Chondrocyte (in vitro differentiated cells): ENCODE measurements at regions not wholly inside any gene's neighbourhood (a gene's known extent, or its start where the extent isn't known, plus 50 kb on each side); places are given as distances from the start of the nearest gene placed in this dataset.

ENCODE experiments used
- DNase-seq: peaks from one replicate; pipeline ENCODE4 v3.0.0; 2021; ENCODE audit warnings: mixed read lengths, low spot score
- H3K27ac Mint-ChIP-seq: one replicate; pipeline ENCODE4 v1.8.0; 2021; ENCODE audit warnings: mild to moderate bottlenecking, moderate library complexity, mixed read lengths; ENCODE audit not compliant: unreplicated experiment
- H3K27me3 Mint-ChIP-seq: 2 replicates; pipeline ENCODE4 v1.8.0; 2021; ENCODE audit warnings: low read depth, mixed read lengths
- H3K36me3 Mint-ChIP-seq: 2 replicates; pipeline ENCODE4 v1.8.0; 2021; ENCODE audit warnings: low read depth, mixed read lengths
- H3K4me1 Mint-ChIP-seq: 2 replicates; pipeline ENCODE4 v1.8.0; 2021; ENCODE audit warnings: low read depth, mild to moderate bottlenecking, mixed read lengths
- H3K4me3 Mint-ChIP-seq: one replicate; pipeline ENCODE4 v1.8.0; 2021; ENCODE audit warnings: mild to moderate bottlenecking, moderate library complexity, mixed read lengths; ENCODE audit not compliant: unreplicated experiment
- H3K9me3 Mint-ChIP-seq: 2 replicates; pipeline ENCODE4 v1.8.0; 2021; ENCODE audit warnings: low read depth, mixed read lengths
- TF ChIP-seq, protein P1 (sequence below): fragments of 200-600 bp; sonication (generic); IDR thresholded peaks from 2 replicates; pipeline ENCODE4 v1.5.0; 2021; ENCODE audit warnings: antibody characterized with exemption, mild to moderate bottlenecking, moderate library complexity

DNA sequence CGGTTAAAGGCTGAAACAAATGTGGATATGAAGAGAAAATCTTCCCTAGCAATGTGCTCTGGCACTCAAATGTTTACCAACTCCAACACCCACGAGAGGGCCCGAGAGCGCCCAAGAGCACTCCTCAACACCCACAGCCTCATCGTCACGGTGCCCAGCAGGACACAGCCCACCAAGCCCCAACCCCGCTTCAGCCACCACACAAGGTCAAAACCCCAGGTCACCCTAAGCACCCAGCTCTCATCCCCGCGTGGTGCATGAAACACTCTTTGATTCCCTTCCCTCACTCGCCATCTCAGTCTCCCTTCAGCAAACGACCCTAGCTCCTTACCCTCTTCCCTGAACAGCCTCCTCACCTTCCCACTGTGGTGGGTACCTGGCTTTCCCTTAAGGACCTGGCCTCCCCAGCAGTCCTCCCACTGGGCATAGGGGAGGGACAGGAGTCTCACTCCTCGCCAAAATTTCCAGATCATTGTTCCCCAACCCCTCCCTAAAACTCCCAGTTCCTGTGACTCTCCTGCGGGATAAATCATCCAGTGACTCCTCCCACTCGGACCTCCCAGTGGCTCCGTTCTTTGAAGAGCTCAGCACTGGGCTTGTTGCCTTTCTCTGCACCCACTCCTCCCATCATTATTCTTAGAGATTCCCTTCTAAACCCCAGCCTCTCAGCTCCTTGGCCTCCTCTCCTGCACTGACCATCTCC is 170.4 kb upstream of the SYT6 start:
- no peak for DNase-seq
- TF ChIP-seq, protein P1, sequence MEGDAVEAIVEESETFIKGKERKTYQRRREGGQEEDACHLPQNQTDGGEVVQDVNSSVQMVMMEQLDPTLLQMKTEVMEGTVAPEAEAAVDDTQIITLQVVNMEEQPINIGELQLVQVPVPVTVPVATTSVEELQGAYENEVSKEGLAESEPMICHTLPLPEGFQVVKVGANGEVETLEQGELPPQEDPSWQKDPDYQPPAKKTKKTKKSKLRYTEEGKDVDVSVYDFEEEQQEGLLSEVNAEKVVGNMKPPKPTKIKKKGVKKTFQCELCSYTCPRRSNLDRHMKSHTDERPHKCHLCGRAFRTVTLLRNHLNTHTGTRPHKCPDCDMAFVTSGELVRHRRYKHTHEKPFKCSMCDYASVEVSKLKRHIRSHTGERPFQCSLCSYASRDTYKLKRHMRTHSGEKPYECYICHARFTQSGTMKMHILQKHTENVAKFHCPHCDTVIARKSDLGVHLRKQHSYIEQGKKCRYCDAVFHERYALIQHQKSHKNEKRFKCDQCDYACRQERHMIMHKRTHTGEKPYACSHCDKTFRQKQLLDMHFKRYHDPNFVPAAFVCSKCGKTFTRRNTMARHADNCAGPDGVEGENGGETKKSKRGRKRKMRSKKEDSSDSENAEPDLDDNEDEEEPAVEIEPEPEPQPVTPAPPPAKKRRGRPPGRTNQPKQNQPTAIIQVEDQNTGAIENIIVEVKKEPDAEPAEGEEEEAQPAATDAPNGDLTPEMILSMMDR: no peak
- H3K4me1 Mint-ChIP-seq: peaks cover 29% of the 10 kb centered on the region
- H3K36me3 Mint-ChIP-seq: no peaks in the 10 kb centered on the region
- H3K27me3 Mint-ChIP-seq: peaks cover 4% of the 10 kb centered on the region
- peaks cover 5% of the 10 kb centered on the region for H3K9me3 Mint-ChIP-seq
- H3K4me3 Mint-ChIP-seq: no peak overlapping the region
- no peak overlapping the region for H3K27ac Mint-ChIP-seq

DNA sequence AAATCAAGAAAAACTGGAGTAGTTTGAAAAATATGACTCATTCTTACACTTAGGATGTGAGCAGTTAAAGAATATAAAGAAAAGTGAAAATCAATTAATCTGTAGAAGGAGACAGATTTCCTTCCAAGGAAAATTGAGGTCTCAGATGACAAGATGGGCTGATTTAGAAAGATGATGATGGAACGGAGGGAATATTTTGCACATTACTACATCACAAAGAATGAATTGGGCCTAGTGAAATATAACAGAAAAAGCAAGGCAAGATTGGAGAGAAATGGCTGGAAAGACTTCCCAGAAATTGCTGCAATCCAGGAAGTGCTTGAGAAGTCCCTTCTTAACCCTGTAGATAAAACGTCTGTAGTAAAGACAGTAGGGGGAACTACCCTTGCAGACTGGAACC is 169.1 kb upstream of the SYT6 start:
- peaks cover 5% of the 10 kb centered on the region for H3K9me3 Mint-ChIP-seq
- H3K36me3 Mint-ChIP-seq: no peaks in the 10 kb centered on the region
- TF ChIP-seq, protein P1: no peak
- peaks cover 35% of the 10 kb centered on the region for H3K4me1 Mint-ChIP-seq
- H3K27me3 Mint-ChIP-seq: no peaks in the 10 kb centered on the region
- DNase-seq: no peak
- H3K4me3 Mint-ChIP-seq: no peak overlapping the region
- no peak overlapping the region for H3K27ac Mint-ChIP-seq

DNA sequence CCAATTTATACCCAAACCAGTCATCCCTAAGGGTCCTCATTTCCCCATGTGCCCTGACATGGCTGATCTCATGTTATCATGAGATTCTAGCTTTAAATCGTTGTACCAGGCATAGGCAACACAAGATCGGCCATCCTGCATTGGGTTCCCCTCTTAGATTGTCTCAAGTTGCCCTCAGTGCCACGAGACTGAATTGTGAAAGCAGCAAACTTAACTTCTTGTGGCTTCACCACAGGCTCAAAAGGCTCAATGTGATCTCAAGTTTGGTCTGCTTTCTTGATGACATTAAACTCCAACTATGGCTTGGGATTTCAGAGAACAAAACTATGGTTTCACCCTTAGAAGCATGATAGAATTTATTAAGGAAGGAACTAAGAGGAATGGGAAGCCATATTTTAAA is 168.5 kb upstream of the SYT6 start:
- H3K27ac Mint-ChIP-seq: no peak overlapping the region
- no peak overlapping the region for H3K4me3 Mint-ChIP-seq
- H3K36me3 Mint-ChIP-seq: no peaks in the 10 kb centered on the region
- H3K27me3 Mint-ChIP-seq: no peaks in the 10 kb centered on the region
- H3K4me1 Mint-ChIP-seq: peaks cover 36% of the 10 kb centered on the region
- TF ChIP-seq, protein P1: no peak
- DNase-seq: no peak
- peaks cover 3% of the 10 kb centered on the region for H3K9me3 Mint-ChIP-seq

DNA sequence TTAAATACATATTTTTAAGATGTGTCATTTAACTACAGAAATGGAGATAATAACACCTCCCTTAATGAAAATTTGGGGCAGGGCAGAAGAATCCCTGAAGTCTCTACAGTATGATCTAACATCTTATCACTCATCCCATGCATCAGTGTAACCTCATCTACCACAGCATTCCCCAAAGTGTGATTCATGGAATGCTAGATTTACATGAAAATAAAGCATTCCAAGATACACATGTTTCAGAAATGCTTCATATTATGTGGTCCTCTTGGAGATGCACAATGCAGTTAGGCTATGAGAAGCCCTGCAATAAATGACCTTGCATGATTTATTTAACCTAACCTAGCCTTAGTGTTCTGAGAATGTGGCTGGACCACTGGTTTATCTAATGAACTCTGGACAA is 166.9 kb upstream of the SYT6 start:
- TF ChIP-seq, protein P1: no peak
- Mint-ChIP-seq H3K36me3 (no peaks in the 10 kb centered on the region), H3K27me3 (no peaks in the 10 kb centered on the region), H3K9me3 (no peaks in the 10 kb centered on the region), H3K4me1 (peaks cover 47% of the 10 kb centered on the region), H3K27ac (peak overlapping the region; percentile 57), H3K4me3 (no peak overlapping the region)
- no peak for DNase-seq

DNA sequence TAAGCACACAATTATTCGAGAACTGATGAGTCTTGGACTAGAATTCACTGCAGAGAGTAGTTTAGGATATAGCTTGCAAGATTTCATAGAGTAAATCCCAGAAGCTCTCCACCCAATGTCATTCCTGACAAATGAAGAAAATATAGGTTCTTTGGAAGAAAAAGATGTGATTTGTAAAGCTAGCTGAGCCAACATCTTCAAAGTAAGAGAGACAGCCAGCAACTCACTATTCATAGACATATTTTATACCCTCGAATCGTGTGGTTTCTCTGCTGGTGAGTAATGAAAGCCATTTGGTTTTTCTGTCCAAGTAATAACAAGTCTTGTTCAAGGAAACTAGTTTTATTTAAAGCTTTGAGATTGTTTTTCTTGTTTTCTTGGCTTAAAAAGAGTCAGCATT is 165.7 kb upstream of the SYT6 start:
- TF ChIP-seq, protein P1: no peak
- no peak for DNase-seq
- Mint-ChIP-seq H3K9me3 (no peaks in the 10 kb centered on the region), H3K36me3 (no peaks in the 10 kb centered on the region), H3K27ac (peak overlapping the region; percentile 53), H3K27me3 (no peaks in the 10 kb centered on the region), H3K4me1 (peaks cover 59% of the 10 kb centered on the region), H3K4me3 (peak overlapping the region; percentile 42)
